ENCODE measurements at regions not wholly inside any gene's neighbourhood (a gene's known extent, or its start where the extent isn't known, plus 50 kb on each side); places are given as distances from the start of the nearest gene placed in this dataset.

GRCh38 chr15:31214158-31214863, 112.3 kb upstream of the KLF13 start:
- no peak for TF ChIP-seq USF2 (IDR thresholded peaks at IDR 0.05)
- TF ChIP-seq ZC3H11A (IDR thresholded peaks at IDR 0.05) = no peak
- no peak for TF ChIP-seq JUNB (IDR thresholded peaks at IDR 0.05)
- no peak for TF ChIP-seq ZNF302 (CRISPR knock-in tag; IDR thresholded peaks at IDR 0.05)
- TF ChIP-seq POLR2AphosphoS2 (conservative IDR thresholded peaks at IDR 0.05; ENCODE audit: low read length) = no peak
- TF ChIP-seq HOXA7 (CRISPR knock-in tag; IDR thresholded peaks at IDR 0.05) = no peak
- TF ChIP-seq EP300 (IDR thresholded peaks at IDR 0.05) = no peak
- TF ChIP-seq NPAS2 (CRISPR knock-in tag; IDR thresholded peaks at IDR 0.05; ENCODE audit: borderline replicate concordance) = no peak
- TF ChIP-seq CTCF (IDR thresholded peaks at IDR 0.05) = no peak
- TF ChIP-seq RCOR1 (IDR thresholded peaks at IDR 0.05; ENCODE audit: low read depth, low read length) = no peak
- no peak for TF ChIP-seq RARB (CRISPR knock-in tag; IDR thresholded peaks at IDR 0.05)
- no peak for TF ChIP-seq CEBPB (IDR thresholded peaks at IDR 0.05)
- TF ChIP-seq PBX3 (IDR thresholded peaks at IDR 0.05) = no peak
- TF ChIP-seq HOXB13 (CRISPR knock-in tag; IDR thresholded peaks at IDR 0.05; ENCODE audit: low read depth) = no peak
- no peak for TF ChIP-seq SREBF2 (IDR thresholded peaks at IDR 0.05)
- TF ChIP-seq TFCP2L1 (CRISPR knock-in tag; IDR thresholded peaks at IDR 0.05) = no peak
- no peak for TF ChIP-seq FOSL2 (IDR thresholded peaks at IDR 0.05)
- TF ChIP-seq FOSL2 (CRISPR knock-in tag; IDR thresholded peaks at IDR 0.05) = no peak
- no peak for TF ChIP-seq GATA3 (IDR thresholded peaks at IDR 0.05; ENCODE audit: borderline replicate concordance)
- TF ChIP-seq NFE2L2 (conservative IDR thresholded peaks at IDR 0.05; ENCODE audit: low read length) = no peak
- TF ChIP-seq HMGXB4 (CRISPR knock-in tag; IDR thresholded peaks at IDR 0.05; ENCODE audit: borderline replicate concordance) = no peak
- Histone ChIP-seq H3K27ac (peak overlapping the region; percentile 96 to 97), H3K4me1 (peaks cover 21% of the 10 kb centered on the region), H3K9me3 (peaks cover 8% of the 10 kb centered on the region; the same call in 1 of the 3 replicates), H3K4me2 (peak overlapping the region; percentile 99), H3K4me3 (no peak overlapping the region)
- WGBS (ENCODE audit: missing lambda C conversion rate) = 78% methylated on average over 8 of the region's 8 CpGs
- DNase-seq (ENCODE audit: low read depth in 1 of 2, low spot score in 1 of 2) (peak in 1 of 2 experiments; percentile 27), FAIRE-seq (no peak), ATAC-seq (peak; percentile 2; a peak in 2 of 6 replicates)
- CTCF ChIA-PET = interaction anchor here (0.7 to 5.5 kb wide), 34 partner anchors 8 to 654 kb away, joined by 3 to 90 read pairs (median 5); partner anchors contain the start of gene KLF13
- POLR2A ChIA-PET = interaction anchor here (0.6 to 2.0 kb wide), 5 partner anchors 22 to 221 kb away, joined by 3 to 41 read pairs (median 4); partner anchors contain the start of gene KLF13

Data from A549 (cell line).